ENCODE measurements at regions not wholly inside any gene's neighbourhood (a gene's known extent, or its start where the extent isn't known, plus 50 kb on each side); places are given as distances from the start of the nearest gene placed in this dataset.
A peak's percentile ranks its signal among the peaks of the same experiment; 100 is the strongest.

GRCh38 chr21:14306126-14306907 is 76.6 kb downstream of the HSPA13 start:
- DNase-seq (ENCODE audit: low read depth) = peak; percentile 8
- TF ChIP-seq CTCF (IDR thresholded peaks at IDR 0.05; ENCODE audit: insufficient read depth, low read depth, low read length, missing control alignments) = no peak

GRCh38 chr21:14303731-14304488 is 79.0 kb downstream of the HSPA13 start:
- H3K4me3 ChIP-seq (ENCODE audit: low read depth, low read length) = no peak overlapping the region
- DNase-seq (ENCODE audit: low read depth) = no peak
- no peak for TF ChIP-seq CTCF (IDR thresholded peaks at IDR 0.05; ENCODE audit: insufficient read depth, low read depth, low read length, missing control alignments)

More at GRCh38 chr21:14306126-14306907, 76.6 kb downstream of the HSPA13 start:
- no peak overlapping the region for H3K4me3 ChIP-seq (ENCODE audit: low read depth, low read length)

- TF ChIP-seq CTCF (IDR thresholded peaks at IDR 0.05; ENCODE audit: insufficient read depth, low read depth, low read length, missing control alignments) = no peak
- H3K4me3 ChIP-seq (ENCODE audit: low read depth, low read length) = no peak overlapping the region
- no peak for DNase-seq (ENCODE audit: low read depth)
Observed at GRCh38 chr21:14300074-14300473, 82.9 kb downstream of the HSPA13 start.

- no peak for DNase-seq (ENCODE audit: low read depth)
- TF ChIP-seq CTCF (IDR thresholded peaks at IDR 0.05; ENCODE audit: insufficient read depth, low read depth, low read length, missing control alignments) = no peak
- no peak overlapping the region for H3K4me3 ChIP-seq (ENCODE audit: low read depth, low read length)
Observed at GRCh38 chr21:14290576-14290975, 74.6 kb downstream of the RBM11 start.

GRCh38 chr21:14288922-14289321 is 73.0 kb downstream of the RBM11 start:
- H3K4me3 ChIP-seq (ENCODE audit: low read depth, low read length) = no peak overlapping the region
- no peak for DNase-seq (ENCODE audit: low read depth)
- no peak for TF ChIP-seq CTCF (IDR thresholded peaks at IDR 0.05; ENCODE audit: insufficient read depth, low read depth, low read length, missing control alignments)

GRCh38 chr21:14285147-14285761 is 69.3 kb downstream of the RBM11 start:
- no peak overlapping the region for H3K4me3 ChIP-seq (ENCODE audit: low read depth, low read length)
- no peak for TF ChIP-seq CTCF (IDR thresholded peaks at IDR 0.05; ENCODE audit: insufficient read depth, low read depth, low read length, missing control alignments)
- no peak for DNase-seq (ENCODE audit: low read depth)
